SK-N-SH (cell line): ENCODE measurements at regions not wholly inside any gene's neighbourhood (a gene's known extent, or its start where the extent isn't known, plus 50 kb on each side); places are given as distances from the start of the nearest gene placed in this dataset.

Experiments used
- CTCF ChIA-PET: fragments of 300-600, 350-600 bp; formaldehyde crosslinking; extraction: SDS; loops from one replicate; lab custom pipeline; 2021; lab: Yijun Ruan, JAX
- POLR2A ChIA-PET: fragments of 350-600 bp; sonication (Branson Sonifier 250); formaldehyde crosslinking; extraction: SDS; loops from one replicate; lab custom pipeline; 2020; ENCODE audit warnings: antibody characterized with exemption, inconsistent platforms; lab: Yijun Ruan, JAX
- DNase-seq: peaks from one replicate; pipeline ENCODE4 v3.0.0; 2012
- H2AFZ ChIP-seq: fragments of 200-600 bp; sonication (generic); 2 replicates; pipeline ENCODE4 v1.8.1; 2016; ENCODE audit warnings: antibody characterized with exemption, mild to moderate bottlenecking, low read depth
- H3F3A ChIP-seq: fragments of 200-600 bp; sonication (generic); replicated peaks from 2 replicates; pipeline ENCODE3; 2016; ENCODE audit warnings: antibody characterized with exemption, mild to moderate bottlenecking; ENCODE audit not compliant: insufficient read depth
- H3K27ac ChIP-seq, 2 experiments: fragments of 200-500 bp in 1 of 2; fragments of 200-600 bp in 1 of 2; sonication (Bioruptor generic) in 1 of 2; sonication (generic), shearing (Covaris generic) in 1 of 2; 2 replicates each; pipeline versions ENCODE4 v1.5.1 to v1.6.1; 2014 to 2016; ENCODE audit warnings: low read depth in 2 of 2, inconsistent platforms in 1 of 2, low read length in 1 of 2, mild to moderate bottlenecking in 1 of 2, mixed read lengths in 1 of 2
- H3K27me3 ChIP-seq: fragments of 200-600 bp; sonication (generic), shearing (Covaris generic); 2 replicates; pipeline ENCODE4 v1.6.1; 2016; ENCODE audit warnings: mixed run types; ENCODE audit not compliant: insufficient read depth
- H3K36me3 ChIP-seq, 2 experiments: fragments of 200-500 bp in 1 of 2; fragments of 200-600 bp in 1 of 2; sonication (Bioruptor generic) in 1 of 2; sonication (generic) in 1 of 2; replicated peaks in 1 of 2; 2 replicates each; pipeline versions ENCODE3 to v1.5.1; 2014 to 2016; ENCODE audit warnings: low read length in 1 of 2, mild to moderate bottlenecking in 1 of 2; ENCODE audit not compliant: insufficient read depth in 2 of 2, control insufficient read depth in 1 of 2
- H3K4me1 ChIP-seq, 2 experiments: fragments of 200-500 bp in 1 of 2; fragments of 200-600 bp in 1 of 2; sonication (Bioruptor generic) in 1 of 2; sonication (generic), shearing (Covaris generic) in 1 of 2; 2 replicates each; pipeline versions ENCODE4 v1.5.1 to v1.6.1; 2014 to 2016; ENCODE audit warnings: low read depth in 1 of 2, low read length in 1 of 2, mixed run types in 1 of 2; ENCODE audit not compliant: insufficient read depth in 2 of 2, control insufficient read depth in 1 of 2
- H3K4me2 ChIP-seq: fragments of 200-600 bp; sonication (generic), shearing (Covaris generic); 2 replicates; pipeline ENCODE4 v1.6.1; 2017; ENCODE audit warnings: mixed run types
- H3K4me3 ChIP-seq, 2 experiments: fragments of 200-500 bp in 1 of 2; fragments of 200-600 bp in 1 of 2; sonication (Bioruptor generic) in 1 of 2; sonication (generic), shearing (Covaris generic) in 1 of 2; 2 replicates each; pipeline versions ENCODE4 v1.5.1 to v1.8.1; 2014 to 2016; ENCODE audit warnings: low read depth in 2 of 2, inconsistent platforms in 1 of 2, low read length in 1 of 2, mild to moderate bottlenecking in 1 of 2, mixed read lengths in 1 of 2, moderate library complexity in 1 of 2
- H3K79me2 ChIP-seq: fragments of 200-600 bp; sonication (generic); 2 replicates; pipeline ENCODE4 v1.8.1; 2017; ENCODE audit warnings: mild to moderate bottlenecking; ENCODE audit not compliant: insufficient read depth
- H3K9ac ChIP-seq: fragments of 200-600 bp; sonication (generic); 2 replicates; pipeline ENCODE4 v1.6.1; 2017; ENCODE audit warnings: mixed run types
- H3K9me2 ChIP-seq: fragments of 200-600 bp; sonication (generic); 2 replicates; pipeline ENCODE4 v1.6.1; 2017; ENCODE audit warnings: mixed run types
- H3K9me3 ChIP-seq: fragments of 200-600 bp; sonication (generic); 2 replicates; pipeline ENCODE4 v1.6.1; 2017; ENCODE audit warnings: mixed run types, mild to moderate bottlenecking, moderate library complexity
- H4K20me1 ChIP-seq: fragments of 200-600 bp; sonication (generic); 2 replicates; pipeline ENCODE4 v1.6.1; 2017; ENCODE audit warnings: mild to moderate bottlenecking, mixed run types; ENCODE audit not compliant: insufficient read depth
- CHD2 ChIP-seq: fragments of 150-350 bp; IDR thresholded peaks from 2 replicates; pipeline ENCODE4 v1.6.1; 2018; ENCODE audit warnings: low read length; ENCODE audit not compliant: partially characterized antibody
- ELF1 ChIP-seq: IDR thresholded peaks from 2 replicates; pipeline ENCODE4 v1.4.0; 2012
- JUND ChIP-seq: IDR thresholded peaks from 2 replicates; pipeline ENCODE4 v1.4.0; 2012
- MAX ChIP-seq: IDR thresholded peaks from 2 replicates; pipeline ENCODE4 v1.4.0; 2012; ENCODE audit warnings: low read depth
- MEF2A ChIP-seq: IDR thresholded peaks from 2 replicates; pipeline ENCODE4 v1.4.0; 2012; ENCODE audit warnings: low read depth, borderline replicate concordance
- MXI1 ChIP-seq: IDR thresholded peaks from 2 replicates; pipeline ENCODE4 v1.6.1; 2012; ENCODE audit warnings: mild to moderate bottlenecking, low read depth, low read length, improper control_type of control experiment
- NFIC ChIP-seq: IDR thresholded peaks from 2 replicates; pipeline ENCODE4 v1.4.0; 2012; ENCODE audit warnings: borderline replicate concordance
- POLR2AphosphoS5 ChIP-seq: IDR thresholded peaks from 2 replicates; pipeline ENCODE4 v1.6.1; 2012; ENCODE audit warnings: low read depth, low read length
- RAD21 ChIP-seq: IDR thresholded peaks from 2 replicates; pipeline ENCODE4 v1.6.1; 2012; ENCODE audit warnings: mild to moderate bottlenecking, low read length
- RFX5 ChIP-seq: IDR thresholded peaks from 2 replicates; pipeline ENCODE4 v1.6.1; 2012; ENCODE audit warnings: mild to moderate bottlenecking, improper control_type of control experiment, low read length
- SIN3A ChIP-seq: IDR thresholded peaks from 2 replicates; pipeline ENCODE4 v1.6.1; 2012; ENCODE audit warnings: low read depth, mild to moderate bottlenecking, low read length, moderate library complexity, borderline replicate concordance
- TAF1 ChIP-seq: IDR thresholded peaks from 2 replicates; pipeline ENCODE4 v1.6.1; 2012; ENCODE audit warnings: low read depth, mild to moderate bottlenecking, low read length, moderate library complexity, borderline replicate concordance
- YY1 ChIP-seq: IDR thresholded peaks from 2 replicates; pipeline ENCODE4 v1.4.0; 2012; ENCODE audit warnings: low read depth, mild to moderate bottlenecking
- WGBS: methylation state at CpG from one replicate; pipeline ENCODE4 v1.1.6; 2017; ENCODE audit warnings: low lambda C conversion rate; 5-methylcytosine and 5-hydroxymethylcytosine counted together
- TF ChIP-seq, protein P1 (sequence below): fragments of 150-350 bp; IDR thresholded peaks from 2 replicates; pipeline ENCODE4 v1.6.1; 2016; ENCODE audit warnings: mild to moderate bottlenecking, low read depth, low read length

DNA sequence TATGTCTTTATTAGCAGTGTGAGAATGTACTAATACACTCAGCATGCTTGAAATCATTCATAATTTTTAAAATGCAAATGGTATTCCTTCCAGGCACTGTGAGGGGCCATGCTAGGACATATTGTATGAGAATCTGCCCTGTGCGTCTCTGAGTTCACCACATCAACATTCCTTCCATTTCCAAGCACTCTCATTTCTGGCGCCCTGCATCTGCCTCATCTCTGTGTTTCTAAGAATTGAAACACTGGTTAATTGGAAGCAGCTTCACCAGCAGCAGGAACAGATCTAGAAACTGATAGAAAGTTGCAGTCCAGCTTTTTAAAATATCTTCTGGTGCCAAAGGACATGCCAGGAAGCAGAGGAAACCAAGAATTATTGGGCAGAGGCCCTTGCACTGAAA is 555.9 kb upstream of the DPP6 start:
- Histone ChIP-seq H4K20me1 (no peaks in the 10 kb centered on the region), H3K79me2 (no peaks in the 10 kb centered on the region), H3K9me3 (peaks cover 4% of the 10 kb centered on the region; the same call in 1 of the 2 replicates), H3K9ac (no peak overlapping the region), H3K27me3 (no peaks in the 10 kb centered on the region), H3K4me3 (no peak overlapping the region), H3K4me2 (no peak overlapping the region), H3K9me2 (0 out of 2 replicates have a peak, but pooled peaks cover 3% of the 10 kb centered on the region), H3K36me3 (no peaks in the 10 kb centered on the region), H3K27ac (no peak overlapping the region), H3K4me1 (no peaks in the 10 kb centered on the region), H3F3A (no peaks in the 10 kb centered on the region), H2AFZ (no peak overlapping the region)
- WGBS = 3% methylated on average over 2 of the region's 2 CpGs
- ChIA-PET CTCF (no interaction called here), POLR2A (no interaction called here)
- TF ChIP-seq NFIC (no peak), TAF1 (no peak), POLR2AphosphoS5 (no peak), JUND (no peak), SIN3A (no peak), YY1 (no peak), MEF2A (no peak)
- TF ChIP-seq, protein P1, sequence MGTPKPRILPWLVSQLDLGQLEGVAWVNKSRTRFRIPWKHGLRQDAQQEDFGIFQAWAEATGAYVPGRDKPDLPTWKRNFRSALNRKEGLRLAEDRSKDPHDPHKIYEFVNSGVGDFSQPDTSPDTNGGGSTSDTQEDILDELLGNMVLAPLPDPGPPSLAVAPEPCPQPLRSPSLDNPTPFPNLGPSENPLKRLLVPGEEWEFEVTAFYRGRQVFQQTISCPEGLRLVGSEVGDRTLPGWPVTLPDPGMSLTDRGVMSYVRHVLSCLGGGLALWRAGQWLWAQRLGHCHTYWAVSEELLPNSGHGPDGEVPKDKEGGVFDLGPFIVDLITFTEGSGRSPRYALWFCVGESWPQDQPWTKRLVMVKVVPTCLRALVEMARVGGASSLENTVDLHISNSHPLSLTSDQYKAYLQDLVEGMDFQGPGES = no peak
- DNase-seq = no peak

- TF ChIP-seq RAD21 (no peak), ELF1 (no peak), NFIC (no peak), RFX5 (no peak), POLR2AphosphoS5 (no peak), CHD2 (no peak), MAX (no peak), MXI1 (no peak)
- TF ChIP-seq, all 33 proteins: peak for 0
- Histone ChIP-seq H3K9me2 (no peaks in the 10 kb centered on the region), H3K4me1 (no peaks in the 10 kb centered on the region), H3K4me2 (no peak overlapping the region), H3K4me3 (no peak overlapping the region), H3K79me2 (no peaks in the 10 kb centered on the region), H3K27me3 (no peaks in the 10 kb centered on the region), H3K9me3 (0 out of 2 replicates have a peak, but pooled peaks cover 3% of the 10 kb centered on the region), H3K27ac (no peak overlapping the region), H3K36me3 (no peaks in the 10 kb centered on the region), H3F3A (no peaks in the 10 kb centered on the region), H2AFZ (no peak overlapping the region), H3K9ac (no peak overlapping the region), H4K20me1 (no peaks in the 10 kb centered on the region)
- WGBS = 20% methylated on average over 5 of the region's 5 CpGs
- DNase-seq = no peak
- POLR2A ChIA-PET = no interaction called here
- CTCF ChIA-PET = no interaction called here
These were observed 549.1 kb upstream of the DPP6 start for GRCh38 chr7:153503093-153503492.
